ENCODE measurements at regions not wholly inside any gene's neighbourhood (a gene's known extent, or its start where the extent isn't known, plus 50 kb on each side); places are given as distances from the start of the nearest gene placed in this dataset.

GRCh38 chr20:18906046-18906445 is 92.5 kb downstream of the SCP2D1 start:
- Histone ChIP-seq H3K4me1 (ENCODE audit: control insufficient read depth in 1 of 2, insufficient read depth in 2 of 2, low read length in 2 of 2) (no peaks in the 10 kb centered on the region), H3K4me3 (replicated peaks in 1 of 3; ENCODE audit: low read depth in 2 of 3, low read length in 3 of 3) (no peak overlapping the region), H3K36me3 (replicated peaks in 1 of 2; ENCODE audit: control insufficient read depth in 1 of 2, insufficient read depth in 2 of 2, low read length in 2 of 2) (no peaks in the 10 kb centered on the region), H3K27me3 (ENCODE audit: control insufficient read depth in 2 of 2, insufficient read depth in 2 of 2, low read length in 2 of 2) (no peaks in the 10 kb centered on the region), H3K9ac (ENCODE audit: insufficient read depth, low read length, poor library complexity, severe bottlenecking) (no peak overlapping the region), H2AFZ (ENCODE audit: insufficient read depth, low read depth, low read length, poor library complexity, severe bottlenecking) (no peak overlapping the region), H3K4me2 (replicated peaks; ENCODE audit: extremely low read depth, low read length, poor library complexity, severe bottlenecking) (no peak overlapping the region), H3K79me2 (ENCODE audit: insufficient read depth, low read length) (no peaks in the 10 kb centered on the region), H3K27ac (ENCODE audit: low read depth in 1 of 2, low read length in 2 of 2) (no peak overlapping the region), H4K20me1 (ENCODE audit: insufficient read depth, low read length) (no peaks in the 10 kb centered on the region), H3K9me3 (replicated peaks in 1 of 2; ENCODE audit: control insufficient read depth in 1 of 2, insufficient read depth in 1 of 2, low read length in 2 of 2) (no peaks in the 10 kb centered on the region)
- Mint-ChIP-seq H3K9me3 (peaks cover 0 to 2% (median 0%) of the 10 kb centered on the region in 7 donors), H3K4me1 (no peaks in the 10 kb centered on the region), H3K4me3 (no peak overlapping the region), H3K27ac (no peak overlapping the region), H3K36me3 (no peaks in the 10 kb centered on the region), H3K27me3 (ENCODE audit: low read depth in 3 of 3) (peaks cover 2 to 6% (median 3%) of the 10 kb centered on the region in 3 donors)
- no peak for TF ChIP-seq CTCF (IDR thresholded peaks at IDR 0.05)
- WGBS (ENCODE audit: insufficient coverage) = no CpG with 5 or more reads among the region's 2 CpGs
- DNase-seq = no peak
- intact Hi-C loops (cut with micrococcal nuclease) = no loop called here

GRCh38 chr20:18907353-18907752 is 93.8 kb downstream of the SCP2D1 start:
- H3K27me3 Mint-ChIP-seq (ENCODE audit: low read depth in 3 of 3) = peaks cover 3 to 7% (median 6%) of the 10 kb centered on the region in 3 donors
- Histone ChIP-seq H3K36me3 (replicated peaks in 1 of 2; ENCODE audit: control insufficient read depth in 1 of 2, insufficient read depth in 2 of 2, low read length in 2 of 2) (no peaks in the 10 kb centered on the region), H4K20me1 (ENCODE audit: insufficient read depth, low read length) (no peaks in the 10 kb centered on the region), H3K79me2 (ENCODE audit: insufficient read depth, low read length) (no peaks in the 10 kb centered on the region), H3K27ac (ENCODE audit: low read depth in 1 of 2, low read length in 2 of 2) (no peak overlapping the region), H3K4me2 (replicated peaks; ENCODE audit: extremely low read depth, low read length, poor library complexity, severe bottlenecking) (no peak overlapping the region), H3K9me3 (replicated peaks in 1 of 2; ENCODE audit: control insufficient read depth in 1 of 2, insufficient read depth in 1 of 2, low read length in 2 of 2) (no peaks in the 10 kb centered on the region), H3K27me3 (ENCODE audit: control insufficient read depth in 2 of 2, insufficient read depth in 2 of 2, low read length in 2 of 2) (peaks cover 0 to 2% of the 10 kb centered on the region in 2 donors), H3K9ac (ENCODE audit: insufficient read depth, low read length, poor library complexity, severe bottlenecking) (no peak overlapping the region), H3K4me1 (ENCODE audit: control insufficient read depth in 1 of 2, insufficient read depth in 2 of 2, low read length in 2 of 2) (no peaks in the 10 kb centered on the region), H2AFZ (ENCODE audit: insufficient read depth, low read depth, low read length, poor library complexity, severe bottlenecking) (no peak overlapping the region), H3K4me3 (replicated peaks in 1 of 3; ENCODE audit: low read depth in 2 of 3, low read length in 3 of 3) (no peak overlapping the region)
- H3K4me1 Mint-ChIP-seq = no peaks in the 10 kb centered on the region
- WGBS (ENCODE audit: insufficient coverage) = 95% methylated on average over 4 of the region's 6 CpGs
- H3K9me3 Mint-ChIP-seq = peaks cover 0 to 2% (median 0%) of the 10 kb centered on the region in 7 donors
- TF ChIP-seq CTCF (IDR thresholded peaks at IDR 0.05) = no peak
- H3K4me3 Mint-ChIP-seq = no peak overlapping the region
- no peak for DNase-seq
- H3K27ac Mint-ChIP-seq = no peak overlapping the region
- intact Hi-C loops (cut with micrococcal nuclease) = no loop called here
- no peaks in the 10 kb centered on the region for H3K36me3 Mint-ChIP-seq

Data from CD14-positive monocyte (primary cell).